Activated effector memory CD4-positive, alpha-beta T cell treated with anti-CD3 and anti-CD28 coated beads, Interleukin-2, amount 50 U/mL, for 16 hours (primary cell): ENCODE measurements at regions not wholly inside any gene's neighbourhood (a gene's known extent, or its start where the extent isn't known, plus 50 kb on each side); places are given as distances from the start of the nearest gene placed in this dataset.
"Not testable (repeated sequence)": the region's sequence is repeated elsewhere in the genome, so short reads cannot be mapped to it uniquely, and the experiment has no call there.

ENCODE experiments used
- DNase-seq: peaks from one replicate; pipeline ENCODE4 v3.0.0-alpha.2; 2020

DNA sequence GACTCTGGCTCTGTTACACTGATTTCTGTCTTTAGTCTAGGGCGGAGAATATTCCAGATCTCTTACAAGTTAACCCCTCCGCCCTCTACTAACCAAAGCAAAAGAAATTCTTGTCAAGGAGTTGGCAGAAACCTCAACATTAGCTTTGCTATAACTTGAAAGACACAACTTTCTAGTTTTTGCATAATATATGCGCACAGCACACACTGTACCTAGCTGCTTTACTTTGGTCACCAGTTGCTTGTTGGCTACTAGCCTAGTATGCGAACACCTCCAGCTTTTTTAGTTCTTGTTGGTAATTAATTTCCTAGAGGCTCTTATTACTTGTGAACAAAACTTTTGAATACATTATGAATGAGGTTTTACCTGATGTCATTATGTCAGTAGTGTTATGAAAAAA lies 348.8 kb upstream of the C2CD4B start:
- no peak for DNase-seq

DNA sequence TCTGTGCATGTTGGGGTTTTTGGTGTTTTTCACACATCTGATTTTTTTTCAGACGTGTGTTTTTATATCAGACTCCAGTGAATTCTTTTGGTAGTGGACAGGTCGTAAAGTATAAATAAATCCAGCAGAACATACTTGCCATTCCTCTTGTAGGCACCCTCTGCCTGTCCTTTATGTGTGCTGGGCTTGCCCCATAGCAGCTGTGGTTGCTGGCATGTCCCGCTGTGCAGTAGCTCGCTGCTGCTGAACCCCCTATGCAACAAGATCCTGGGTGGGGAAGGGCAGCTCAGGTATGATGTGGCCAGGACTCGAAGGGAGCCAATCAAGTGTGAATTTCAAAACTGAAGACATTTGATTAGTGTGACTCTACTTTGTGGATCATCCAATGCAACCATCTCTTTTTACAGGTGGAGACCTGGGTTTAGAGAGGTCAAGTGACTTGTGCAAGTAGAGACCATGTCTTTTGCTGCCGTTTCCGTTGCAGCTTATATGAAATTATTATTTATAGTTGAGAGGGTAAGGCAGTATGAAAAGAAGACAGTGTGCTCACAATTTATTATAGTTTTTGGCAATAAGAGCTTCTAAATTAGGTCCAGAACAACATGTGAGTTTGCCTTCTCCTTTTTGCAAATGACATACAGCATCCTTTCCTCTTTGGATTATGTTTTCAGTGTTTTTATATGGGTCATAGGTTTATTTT lies 350.8 kb upstream of the C2CD4B start:
- no peak for DNase-seq

GRCh38 chr15:62517541-62517940 lies 352.5 kb upstream of the C2CD4B start:
- DNase-seq, result no peak

DNA sequence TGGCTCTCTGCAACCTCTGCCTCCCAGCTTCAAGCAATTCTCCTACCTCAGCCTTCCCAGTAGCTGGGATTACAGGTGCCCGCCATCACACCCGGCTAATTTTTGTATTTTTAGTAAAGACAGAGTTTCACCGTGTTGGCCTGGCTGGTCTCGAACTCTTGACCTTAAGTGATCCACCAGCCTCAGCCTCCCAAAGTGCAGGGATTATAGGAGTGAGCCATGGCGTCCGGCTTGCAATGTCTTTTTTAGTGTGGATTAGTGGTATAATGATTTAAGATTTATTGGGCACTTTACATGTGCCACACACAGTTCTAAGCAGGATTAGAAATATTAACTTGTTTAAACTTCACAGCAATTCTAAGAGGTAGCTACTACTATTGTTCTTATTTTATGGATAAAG lies 353.6 kb upstream of the C2CD4B start:
- DNase-seq, result not testable (repeated sequence)

DNA sequence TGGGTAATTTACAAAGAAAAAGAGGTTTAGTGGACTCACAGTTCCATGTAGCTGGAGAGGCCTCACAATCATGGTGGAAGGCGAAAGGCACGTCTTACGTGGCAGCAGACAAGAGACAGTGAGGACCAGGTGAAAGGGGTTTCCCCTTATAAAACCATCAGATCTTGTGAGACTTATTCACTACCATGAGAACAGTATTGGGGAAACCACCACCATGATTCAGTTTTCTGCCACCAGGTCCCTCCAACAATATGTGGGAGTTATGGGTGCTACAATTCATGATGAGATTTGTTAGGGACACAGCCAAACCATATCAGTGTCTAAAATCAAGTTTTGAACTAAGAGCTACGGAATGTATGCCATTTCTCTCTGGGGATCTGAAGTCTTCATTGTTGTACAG lies 354.8 kb upstream of the C2CD4B start:
- DNase-seq, result no peak

GRCh38 chr15:62520887-62521286 lies 355.8 kb upstream of the C2CD4B start:
- no peak for DNase-seq

DNA sequence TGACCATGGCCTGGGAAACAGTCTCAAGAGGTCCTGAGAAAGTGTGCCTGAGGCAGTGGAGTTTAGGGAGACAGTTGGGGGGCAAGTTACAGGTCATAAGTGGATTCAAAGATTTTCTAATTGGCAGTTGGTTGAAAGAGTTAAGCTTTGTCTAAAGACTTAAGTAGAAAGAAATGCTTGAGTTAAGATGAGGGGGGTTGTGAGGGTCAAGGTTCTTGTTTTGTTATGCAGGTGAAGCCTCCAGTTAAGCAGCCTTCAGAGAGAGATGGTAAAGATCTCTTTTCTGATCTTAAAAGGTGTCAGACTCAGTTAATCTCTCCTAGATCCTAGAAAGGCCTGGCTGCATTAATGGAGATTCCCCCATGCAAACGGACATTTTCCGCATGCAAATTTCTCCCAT lies 356.3 kb upstream of the C2CD4B start:
- DNase-seq, result no peak

- no peak for DNase-seq
Measured at GRCh38 chr15:62524848-62525247, 359.8 kb upstream of the C2CD4B start.

DNA sequence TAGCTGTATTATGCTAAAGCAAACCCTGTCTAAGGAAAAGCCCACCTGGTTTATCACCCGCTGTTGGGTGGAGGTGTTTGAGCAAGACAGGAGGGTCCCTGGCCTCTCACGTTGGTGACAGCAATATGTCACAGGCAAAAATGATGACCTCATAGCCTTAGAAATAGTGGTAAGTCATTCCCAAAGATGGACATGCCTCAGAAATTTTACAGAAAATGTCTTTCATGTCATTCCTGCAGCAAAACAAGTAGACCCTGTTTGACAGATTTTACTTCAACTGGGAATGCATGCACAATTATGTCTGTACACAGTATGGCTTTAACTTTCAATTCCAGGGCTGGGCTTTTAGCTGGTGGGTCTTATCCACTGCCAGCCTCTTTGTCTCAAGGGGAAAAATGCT lies 362.3 kb upstream of the C2CD4B start:
- no peak for DNase-seq

DNA sequence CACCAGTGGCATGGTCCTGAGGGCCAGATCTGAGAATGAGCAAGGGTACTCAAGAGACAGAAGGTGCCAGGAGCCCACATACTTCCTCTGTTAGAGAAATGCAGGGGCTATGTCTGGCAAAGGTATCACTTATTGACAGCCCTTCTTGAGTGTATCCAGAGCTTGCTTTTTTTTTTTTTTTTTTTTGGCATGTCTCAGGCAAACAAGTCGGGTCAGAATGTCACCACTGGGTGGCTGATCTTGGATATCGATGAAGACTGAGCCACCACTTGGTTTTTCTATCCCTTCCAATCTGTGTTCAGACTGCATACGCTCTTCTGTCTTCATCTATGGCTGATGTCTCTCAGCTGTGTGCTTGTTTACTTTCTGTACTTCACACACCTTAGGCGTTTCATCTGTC lies 363.4 kb upstream of the C2CD4B start:
- DNase-seq, result no peak

- no peak for DNase-seq
Measured at GRCh38 chr15:62532367-62532766, 367.3 kb upstream of the C2CD4B start.

GRCh38 chr15:62533687-62534086 lies 368.6 kb upstream of the C2CD4B start:
- DNase-seq, result no peak

GRCh38 chr15:62534996-62535395 lies 369.9 kb upstream of the C2CD4B start:
- no peak for DNase-seq

GRCh38 chr15:62539236-62539635 lies 374.2 kb upstream of the C2CD4B start:
- DNase-seq, result no peak

DNA sequence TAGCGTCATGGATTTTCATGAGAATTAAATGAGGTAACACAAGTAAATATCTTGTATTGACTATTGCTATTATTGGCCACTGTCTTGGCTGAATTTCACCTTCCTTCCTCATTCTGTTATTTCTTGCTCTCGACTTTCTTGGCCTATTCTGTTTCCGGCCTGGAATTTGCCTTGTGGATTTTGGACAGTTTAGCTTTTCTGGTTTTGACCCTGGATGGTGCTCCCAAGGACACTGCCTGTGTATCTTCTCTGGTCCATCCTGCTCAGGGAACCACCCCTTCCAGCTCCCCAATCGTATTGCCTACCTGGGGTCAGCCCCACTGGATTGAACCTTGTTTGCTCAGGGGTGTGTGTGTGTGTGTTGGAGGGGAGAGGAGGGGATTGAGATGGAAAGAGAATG lies 376.2 kb upstream of the C2CD4B start:
- DNase-seq, result no peak

DNA sequence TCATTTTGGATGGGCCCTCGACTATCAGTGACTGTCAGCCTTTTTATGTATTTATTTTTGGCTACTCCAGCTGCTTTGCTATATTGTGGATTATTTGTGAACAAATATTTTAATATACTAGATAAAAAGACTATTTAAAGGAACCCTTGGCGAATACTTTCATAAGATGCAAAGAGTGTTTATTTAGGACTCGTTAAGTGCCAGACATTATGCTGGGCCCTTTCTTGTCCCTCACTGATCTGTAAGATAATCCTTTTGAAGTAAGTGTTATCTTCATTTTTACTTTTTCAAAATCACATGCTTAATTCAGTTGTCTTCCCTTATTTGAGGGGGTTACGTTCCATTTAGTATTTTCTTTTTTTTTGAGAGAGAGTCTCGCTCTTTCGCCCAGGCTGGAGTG lies 376.8 kb upstream of the C2CD4B start:
- DNase-seq, result no peak

GRCh38 chr15:62544446-62544845 lies 379.4 kb upstream of the C2CD4B start:
- DNase-seq, result no peak

GRCh38 chr15:62545467-62546227 lies 380.6 kb upstream of the C2CD4B start:
- DNase-seq, result no peak

GRCh38 chr15:62546628-62547027 lies 381.5 kb upstream of the C2CD4B start:
- no peak for DNase-seq

DNA sequence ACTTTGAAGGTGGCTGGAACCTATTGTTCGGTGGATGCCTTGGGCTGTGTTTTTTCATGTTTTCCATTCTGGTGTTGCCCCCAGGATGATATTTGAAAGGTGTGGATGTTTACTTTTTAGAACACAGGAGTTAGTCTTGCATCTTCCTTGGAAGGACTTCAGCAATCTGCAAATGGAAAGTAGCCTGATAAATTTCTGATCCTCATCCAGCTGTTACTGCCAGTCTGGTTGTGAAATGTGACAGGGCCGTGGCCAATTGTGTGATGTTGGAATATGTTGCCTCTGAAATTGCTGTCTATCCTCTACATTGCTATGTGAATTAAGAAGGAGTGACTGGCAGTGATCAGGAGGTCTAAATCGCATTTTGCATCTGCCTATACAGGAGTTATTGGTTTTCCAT lies 382.5 kb upstream of the C2CD4B start:
- no peak for DNase-seq

- no peak for DNase-seq
Measured at GRCh38 chr15:62549345-62549970, 384.4 kb upstream of the C2CD4B start.

- DNase-seq, result no peak
Measured at GRCh38 chr15:62550106-62550505, 385.0 kb upstream of the C2CD4B start.

- DNase-seq, result no peak
Measured at GRCh38 chr15:62552444-62552843, 387.4 kb upstream of the C2CD4B start.

GRCh38 chr15:62553911-62554563 lies 389.0 kb upstream of the C2CD4B start:
- DNase-seq, result no peak
